H1 (cell line): ENCODE measurements at regions not wholly inside any gene's neighbourhood (a gene's known extent, or its start where the extent isn't known, plus 50 kb on each side); places are given as distances from the start of the nearest gene placed in this dataset.

ENCODE experiments used
- CHD7 ChIP-seq: fragments of 300-600 bp; sonication (generic); IDR thresholded peaks from 2 replicates; pipeline ENCODE4 v1.7.1; 2012; ENCODE audit warnings: low read length, moderate library complexity, mild to moderate bottlenecking, inconsistent platforms; ENCODE audit not compliant: insufficient replicate concordance

- no peak for TF ChIP-seq CHD7
Measured at GRCh38 chr5:56534102-56534829, 281.1 kb upstream of the MAP3K1 start (continued).
